Right atrium auricular region (tissue), 2 donors: ENCODE measurements at regions not wholly inside any gene's neighbourhood (a gene's known extent, or its start where the extent isn't known, plus 50 kb on each side); places are given as distances from the start of the nearest gene placed in this dataset.
"Not testable (repeated sequence)": the region's sequence is repeated elsewhere in the genome, so short reads cannot be mapped to it uniquely, and the experiment has no call there.

Source experiments
- DNase-seq: peaks from one replicate; pipeline ENCODE4 v3.0.0-alpha.2; 2019; ENCODE audit warnings: low spot score
- H3K27ac ChIP-seq, 2 donors: fragments of 200-600 bp; sonication (generic); 1 replicate in 1 of 2; 2 replicates in 1 of 2; pipeline ENCODE4 v1.5.1; 2016 to 2019
- H3K27me3 ChIP-seq, 2 donors: fragments of 200-600 bp; sonication (generic); one replicate each; pipeline versions ENCODE4 v1.5.1 to v1.6.0; 2017 to 2019
- H3K36me3 ChIP-seq: fragments of 200-600 bp; sonication (generic); one replicate; pipeline ENCODE4 v1.5.1; 2016
- H3K4me1 ChIP-seq, 2 donors: fragments of 200-600 bp; sonication (generic); one replicate each; pipeline versions ENCODE4 v1.5.1 to v1.6.0; 2017 to 2019
- H3K4me3 ChIP-seq, 2 donors: fragments of 200-600 bp; sonication (generic); 1 replicate in 1 of 2; 2 replicates in 1 of 2; pipeline ENCODE4 v1.5.1; 2017 to 2019; ENCODE audit warnings: mild to moderate bottlenecking in 1 of 2, moderate library complexity in 1 of 2
- H3K9me3 ChIP-seq, 2 donors: fragments of 200-600 bp; sonication (generic); one replicate each; pipeline ENCODE4 v1.5.1; 2019
- CTCF ChIP-seq, 2 donors: fragments of 200-600 bp; sonication (generic); IDR thresholded peaks; one replicate each; pipeline ENCODE4 v1.5.1; 2019; ENCODE audit warnings: antibody characterized with exemption in 2 of 2

- TF ChIP-seq CTCF (IDR thresholded peaks at IDR 0.05): no peak
- no peak for DNase-seq
- Histone ChIP-seq H3K9me3 (peaks cover 0 to 10% of the 10 kb centered on the region in 2 donors), H3K27ac (no peak overlapping the region), H3K27me3 (no peaks in the 10 kb centered on the region), H3K4me3 (no peak overlapping the region), H3K4me1 (no peaks in the 10 kb centered on the region), H3K36me3 (no peaks in the 10 kb centered on the region)
Measured at GRCh38 chr11:49442669-49443068, 234.3 kb upstream of the FOLH1 start.

- H3K4me1 ChIP-seq: not testable (repeated sequence)
Measured at GRCh38 chr11:49439901-49440300, 231.5 kb upstream of the FOLH1 start.

GRCh38 chr11:49434308-49434707, 225.9 kb upstream of the FOLH1 start:
- H3K4me1 ChIP-seq, DNase-seq, H3K4me3 ChIP-seq, H3K36me3 ChIP-seq, H3K9me3 ChIP-seq, H3K27ac ChIP-seq, H3K27me3 ChIP-seq: not testable (repeated sequence)

More at GRCh38 chr11:49439901-49440300, 231.5 kb upstream of the FOLH1 start:
- H3K27me3 ChIP-seq, H3K27ac ChIP-seq, H3K4me3 ChIP-seq, H3K9me3 ChIP-seq, H3K36me3 ChIP-seq, DNase-seq: not testable (repeated sequence)

- no peaks in the 10 kb centered on the region for H3K27me3 ChIP-seq
- no peak overlapping the region for H3K4me3 ChIP-seq
- H3K4me1 ChIP-seq: no peaks in the 10 kb centered on the region
- H3K9me3 ChIP-seq: no peaks in the 10 kb centered on the region
- TF ChIP-seq CTCF (IDR thresholded peaks at IDR 0.05): no peak
- no peak for DNase-seq
- H3K36me3 ChIP-seq: no peaks in the 10 kb centered on the region
- no peak overlapping the region for H3K27ac ChIP-seq
Measured at GRCh38 chr11:49432242-49432848, 223.9 kb upstream of the FOLH1 start.

- TF ChIP-seq CTCF (IDR thresholded peaks at IDR 0.05): no peak
Measured at GRCh38 chr11:49424136-49424535, 215.7 kb upstream of the FOLH1 start.

GRCh38 chr11:49418877-49419276, 210.5 kb upstream of the FOLH1 start:
- not testable (repeated sequence) for H3K9me3 ChIP-seq, H3K27me3 ChIP-seq, H3K27ac ChIP-seq, DNase-seq, H3K4me3 ChIP-seq, H3K4me1 ChIP-seq, H3K36me3 ChIP-seq

More at GRCh38 chr11:49424136-49424535, 215.7 kb upstream of the FOLH1 start:
- Histone ChIP-seq H3K27ac (no peak overlapping the region), H3K4me3 (no peak overlapping the region), H3K9me3 (no peaks in the 10 kb centered on the region), H3K36me3 (no peaks in the 10 kb centered on the region), H3K4me1 (no peaks in the 10 kb centered on the region), H3K27me3 (no peaks in the 10 kb centered on the region)
- no peak for DNase-seq

- H3K27ac ChIP-seq: no peak overlapping the region
- H3K4me3 ChIP-seq: no peak overlapping the region
- no peak for TF ChIP-seq CTCF (IDR thresholded peaks at IDR 0.05)
- no peaks in the 10 kb centered on the region for H3K36me3 ChIP-seq
- DNase-seq: no peak
- no peaks in the 10 kb centered on the region for H3K9me3 ChIP-seq
- H3K4me1 ChIP-seq: no peaks in the 10 kb centered on the region
- H3K27me3 ChIP-seq: no peaks in the 10 kb centered on the region
Measured at GRCh38 chr11:49405743-49406142, 197.3 kb upstream of the FOLH1 start.

GRCh38 chr11:49395789-49396188, 187.4 kb upstream of the FOLH1 start:
- not testable (repeated sequence) for H3K9me3 ChIP-seq, H3K27ac ChIP-seq, H3K4me1 ChIP-seq, DNase-seq, H3K27me3 ChIP-seq, H3K36me3 ChIP-seq, H3K4me3 ChIP-seq

GRCh38 chr11:49390362-49390761, 182.0 kb upstream of the FOLH1 start:
- not testable (repeated sequence) for H3K36me3 ChIP-seq, DNase-seq, H3K9me3 ChIP-seq, H3K27me3 ChIP-seq, H3K27ac ChIP-seq, H3K4me1 ChIP-seq, H3K4me3 ChIP-seq

- H3K27me3 ChIP-seq, H3K36me3 ChIP-seq, H3K4me3 ChIP-seq, DNase-seq, H3K4me1 ChIP-seq, H3K27ac ChIP-seq, H3K9me3 ChIP-seq: not testable (repeated sequence)
Measured at GRCh38 chr11:49389149-49389548, 180.7 kb upstream of the FOLH1 start.

GRCh38 chr11:49384371-49384770, 176.0 kb upstream of the FOLH1 start:
- H3K27ac ChIP-seq, DNase-seq, H3K27me3 ChIP-seq, H3K4me3 ChIP-seq, H3K4me1 ChIP-seq, H3K9me3 ChIP-seq, H3K36me3 ChIP-seq: not testable (repeated sequence)
